Body of pancreas (tissue), 4 donors: ENCODE measurements at regions not wholly inside any gene's neighbourhood (a gene's known extent, or its start where the extent isn't known, plus 50 kb on each side); places are given as distances from the start of the nearest gene placed in this dataset.

Source experiments
- POLR2A ChIP-seq, 3 donors: fragments of 450-650 bp; IDR thresholded peaks; one replicate each; pipeline ENCODE4 v1.6.1; 2016; ENCODE audit warnings: antibody characterized with exemption in 3 of 3, mild to moderate bottlenecking in 2 of 3
- TF ChIP-seq, protein P1 (sequence below), 7 experiments: fragments of 450-650 bp in 4 of 7; fragments of 200-600 bp in 3 of 7; sonication (generic) in 3 of 7; IDR thresholded peaks; one replicate each; pipeline ENCODE4 v1.5.1; 2016 to 2019; ENCODE audit warnings: antibody characterized with exemption in 7 of 7

DNA sequence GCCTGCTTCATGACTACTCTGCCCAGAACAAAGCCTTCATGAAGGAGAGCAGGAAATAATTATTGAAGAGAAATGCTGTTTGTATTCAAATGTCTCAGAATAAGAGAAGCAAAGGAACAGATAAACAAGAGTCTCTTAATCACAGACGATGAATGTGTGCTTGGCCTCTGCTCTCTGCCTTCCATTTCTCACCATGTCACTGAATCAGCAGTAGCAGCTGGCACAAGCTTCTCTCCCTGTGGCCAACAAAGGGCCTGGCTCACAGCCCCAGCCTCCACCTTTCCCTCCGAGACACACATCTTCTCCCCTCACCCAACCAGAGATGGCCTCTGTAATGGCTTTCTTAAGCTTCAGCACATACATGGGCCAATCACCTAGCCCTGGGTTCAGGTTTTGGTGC lies 128.1 kb upstream of the SLIT3 start:
- TF ChIP-seq, protein P1, sequence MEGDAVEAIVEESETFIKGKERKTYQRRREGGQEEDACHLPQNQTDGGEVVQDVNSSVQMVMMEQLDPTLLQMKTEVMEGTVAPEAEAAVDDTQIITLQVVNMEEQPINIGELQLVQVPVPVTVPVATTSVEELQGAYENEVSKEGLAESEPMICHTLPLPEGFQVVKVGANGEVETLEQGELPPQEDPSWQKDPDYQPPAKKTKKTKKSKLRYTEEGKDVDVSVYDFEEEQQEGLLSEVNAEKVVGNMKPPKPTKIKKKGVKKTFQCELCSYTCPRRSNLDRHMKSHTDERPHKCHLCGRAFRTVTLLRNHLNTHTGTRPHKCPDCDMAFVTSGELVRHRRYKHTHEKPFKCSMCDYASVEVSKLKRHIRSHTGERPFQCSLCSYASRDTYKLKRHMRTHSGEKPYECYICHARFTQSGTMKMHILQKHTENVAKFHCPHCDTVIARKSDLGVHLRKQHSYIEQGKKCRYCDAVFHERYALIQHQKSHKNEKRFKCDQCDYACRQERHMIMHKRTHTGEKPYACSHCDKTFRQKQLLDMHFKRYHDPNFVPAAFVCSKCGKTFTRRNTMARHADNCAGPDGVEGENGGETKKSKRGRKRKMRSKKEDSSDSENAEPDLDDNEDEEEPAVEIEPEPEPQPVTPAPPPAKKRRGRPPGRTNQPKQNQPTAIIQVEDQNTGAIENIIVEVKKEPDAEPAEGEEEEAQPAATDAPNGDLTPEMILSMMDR (IDR thresholded peaks at IDR 0.05) = no peak
- TF ChIP-seq POLR2A (IDR thresholded peaks at IDR 0.05) = no peak
